ENCODE measurements at regions not wholly inside any gene's neighbourhood (a gene's known extent, or its start where the extent isn't known, plus 50 kb on each side); places are given as distances from the start of the nearest gene placed in this dataset.

DNA sequence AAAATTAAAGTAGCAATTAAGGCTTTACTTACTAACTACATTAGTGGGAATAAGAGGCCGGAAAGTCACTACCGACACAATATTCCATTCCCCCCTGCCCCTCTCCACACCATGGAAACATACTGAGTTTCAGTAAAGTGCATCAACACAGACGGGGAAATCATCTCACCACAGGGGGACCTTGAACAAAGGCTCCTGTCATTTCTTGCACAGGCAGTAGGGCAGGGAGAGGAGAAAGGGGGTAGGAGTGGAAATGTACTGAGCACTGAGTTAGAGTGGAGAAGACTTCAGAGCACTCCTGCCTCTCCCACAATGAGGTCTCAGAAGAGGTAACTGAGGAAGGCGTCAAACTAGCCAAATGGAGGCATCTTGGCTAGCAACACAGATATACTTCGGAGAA lies 1426.9 kb upstream of the EYS start:
- TF ChIP-seq, protein P1, sequence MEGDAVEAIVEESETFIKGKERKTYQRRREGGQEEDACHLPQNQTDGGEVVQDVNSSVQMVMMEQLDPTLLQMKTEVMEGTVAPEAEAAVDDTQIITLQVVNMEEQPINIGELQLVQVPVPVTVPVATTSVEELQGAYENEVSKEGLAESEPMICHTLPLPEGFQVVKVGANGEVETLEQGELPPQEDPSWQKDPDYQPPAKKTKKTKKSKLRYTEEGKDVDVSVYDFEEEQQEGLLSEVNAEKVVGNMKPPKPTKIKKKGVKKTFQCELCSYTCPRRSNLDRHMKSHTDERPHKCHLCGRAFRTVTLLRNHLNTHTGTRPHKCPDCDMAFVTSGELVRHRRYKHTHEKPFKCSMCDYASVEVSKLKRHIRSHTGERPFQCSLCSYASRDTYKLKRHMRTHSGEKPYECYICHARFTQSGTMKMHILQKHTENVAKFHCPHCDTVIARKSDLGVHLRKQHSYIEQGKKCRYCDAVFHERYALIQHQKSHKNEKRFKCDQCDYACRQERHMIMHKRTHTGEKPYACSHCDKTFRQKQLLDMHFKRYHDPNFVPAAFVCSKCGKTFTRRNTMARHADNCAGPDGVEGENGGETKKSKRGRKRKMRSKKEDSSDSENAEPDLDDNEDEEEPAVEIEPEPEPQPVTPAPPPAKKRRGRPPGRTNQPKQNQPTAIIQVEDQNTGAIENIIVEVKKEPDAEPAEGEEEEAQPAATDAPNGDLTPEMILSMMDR (conservative IDR thresholded peaks at IDR 0.05; ENCODE audit: low read depth, low read length): no peak
- no peak for TF ChIP-seq EZH2 (IDR thresholded peaks at IDR 0.05; ENCODE audit: borderline replicate concordance, low read depth, low read length, poor library complexity, severe bottlenecking)

Measured in A673 (cell line).